ENCODE measurements at regions not wholly inside any gene's neighbourhood (a gene's known extent, or its start where the extent isn't known, plus 50 kb on each side); places are given as distances from the start of the nearest gene placed in this dataset.

DNA sequence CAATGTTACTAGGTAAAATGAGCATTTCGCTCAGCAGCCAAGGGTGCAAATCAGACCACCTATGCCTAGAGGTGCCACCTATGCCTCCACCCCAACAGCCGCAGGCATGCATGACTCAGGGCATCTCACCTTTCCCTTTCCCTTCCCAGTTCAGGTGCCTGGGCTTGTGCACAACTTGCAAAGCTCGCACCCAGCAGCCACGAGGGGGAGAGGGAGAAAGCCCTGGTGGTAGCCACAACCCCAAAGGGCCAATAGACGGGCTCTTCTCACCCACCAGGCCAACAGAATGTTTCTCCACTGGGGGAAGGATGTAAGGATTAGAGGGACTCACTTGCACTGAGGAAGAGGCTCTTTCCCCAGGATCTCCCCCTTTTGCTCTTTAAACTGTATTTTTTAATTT lies 462.3 kb upstream of the PCDH15 start:
- intact Hi-C loops (cut with micrococcal nuclease; ENCODE audit: unreplicated experiment) = loop anchor here (5.0 to 10.0 kb wide), 2 partner anchors 276 to 1659 kb away; no protein-coding TSS in a partner anchor
- no peak for FAIRE-seq
- no TSS peak for BruUV-seq (replicated peaks)

More for the DNA sequence above, 462.3 kb upstream of the PCDH15 start:
- Histone ChIP-seq H3K4me2 (ENCODE audit: control insufficient read depth, insufficient read depth) (no peak overlapping the region), H3K27ac (ENCODE audit: control insufficient read depth, insufficient read depth) (no peak overlapping the region), H3K4me3 (no peak overlapping the region), H3K36me3 (ENCODE audit: control insufficient read depth in 2 of 2, insufficient read depth in 2 of 2, low read length in 1 of 2) (no peaks in the 10 kb centered on the region), H3K9me3 (replicated peaks; ENCODE audit: control insufficient read depth, insufficient read depth, low read length) (no peaks in the 10 kb centered on the region), H3K27me3 (replicated peaks in 1 of 2; ENCODE audit: control insufficient read depth in 2 of 2, insufficient read depth in 2 of 2, low read length in 1 of 2) (0 out of 4 replicates have a peak, but pooled peaks cover 0 to 2% of the 10 kb centered on the region in 2 experiments), H4K20me1 (ENCODE audit: control insufficient read depth, insufficient read depth) (no peaks in the 10 kb centered on the region), H3K4me1 (ENCODE audit: control insufficient read depth, insufficient read depth, low read length) (no peaks in the 10 kb centered on the region), H3K79me2 (ENCODE audit: control insufficient read depth, insufficient read depth, low read length) (no peaks in the 10 kb centered on the region), H3K9ac (ENCODE audit: control insufficient read depth, insufficient read depth, low read length) (no peak overlapping the region), H2AFZ (ENCODE audit: control insufficient read depth, low read depth, low read length) (no peak overlapping the region)
- POLR2A ChIA-PET = no interaction called here
- CTCF ChIA-PET = interaction anchor here (0.6 to 1.1 kb wide), 4 partner anchors 168 to 1258 kb away, joined by 3 to 5 read pairs (median 4); no protein-coding TSS in a partner anchor
- in situ Hi-C loops (cut with MboI) = loop anchor here (10.0 kb wide), 1 partner anchor 169 kb away; no protein-coding TSS in a partner anchor
- TF ChIP-seq SRF (IDR thresholded peaks at IDR 0.05; ENCODE audit: low read depth in 2 of 2, low read length in 2 of 2) (no peak), NFYA (IDR thresholded peaks at IDR 0.05; ENCODE audit: borderline replicate concordance, low read depth, low read length) (no peak), CHD1 (IDR thresholded peaks at IDR 0.05; ENCODE audit: low read depth, low read length) (no peak), SREBF2 (IDR thresholded peaks at IDR 0.05; ENCODE audit: low read length) (no peak)
- TF ChIP-seq, protein P1, sequence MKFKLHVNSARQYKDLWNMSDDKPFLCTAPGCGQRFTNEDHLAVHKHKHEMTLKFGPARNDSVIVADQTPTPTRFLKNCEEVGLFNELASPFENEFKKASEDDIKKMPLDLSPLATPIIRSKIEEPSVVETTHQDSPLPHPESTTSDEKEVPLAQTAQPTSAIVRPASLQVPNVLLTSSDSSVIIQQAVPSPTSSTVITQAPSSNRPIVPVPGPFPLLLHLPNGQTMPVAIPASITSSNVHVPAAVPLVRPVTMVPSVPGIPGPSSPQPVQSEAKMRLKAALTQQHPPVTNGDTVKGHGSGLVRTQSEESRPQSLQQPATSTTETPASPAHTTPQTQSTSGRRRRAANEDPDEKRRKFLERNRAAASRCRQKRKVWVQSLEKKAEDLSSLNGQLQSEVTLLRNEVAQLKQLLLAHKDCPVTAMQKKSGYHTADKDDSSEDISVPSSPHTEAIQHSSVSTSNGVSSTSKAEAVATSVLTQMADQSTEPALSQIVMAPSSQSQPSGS (IDR thresholded peaks at IDR 0.05; ENCODE audit: low read length) = no peak
- TF ChIP-seq, protein P2, sequence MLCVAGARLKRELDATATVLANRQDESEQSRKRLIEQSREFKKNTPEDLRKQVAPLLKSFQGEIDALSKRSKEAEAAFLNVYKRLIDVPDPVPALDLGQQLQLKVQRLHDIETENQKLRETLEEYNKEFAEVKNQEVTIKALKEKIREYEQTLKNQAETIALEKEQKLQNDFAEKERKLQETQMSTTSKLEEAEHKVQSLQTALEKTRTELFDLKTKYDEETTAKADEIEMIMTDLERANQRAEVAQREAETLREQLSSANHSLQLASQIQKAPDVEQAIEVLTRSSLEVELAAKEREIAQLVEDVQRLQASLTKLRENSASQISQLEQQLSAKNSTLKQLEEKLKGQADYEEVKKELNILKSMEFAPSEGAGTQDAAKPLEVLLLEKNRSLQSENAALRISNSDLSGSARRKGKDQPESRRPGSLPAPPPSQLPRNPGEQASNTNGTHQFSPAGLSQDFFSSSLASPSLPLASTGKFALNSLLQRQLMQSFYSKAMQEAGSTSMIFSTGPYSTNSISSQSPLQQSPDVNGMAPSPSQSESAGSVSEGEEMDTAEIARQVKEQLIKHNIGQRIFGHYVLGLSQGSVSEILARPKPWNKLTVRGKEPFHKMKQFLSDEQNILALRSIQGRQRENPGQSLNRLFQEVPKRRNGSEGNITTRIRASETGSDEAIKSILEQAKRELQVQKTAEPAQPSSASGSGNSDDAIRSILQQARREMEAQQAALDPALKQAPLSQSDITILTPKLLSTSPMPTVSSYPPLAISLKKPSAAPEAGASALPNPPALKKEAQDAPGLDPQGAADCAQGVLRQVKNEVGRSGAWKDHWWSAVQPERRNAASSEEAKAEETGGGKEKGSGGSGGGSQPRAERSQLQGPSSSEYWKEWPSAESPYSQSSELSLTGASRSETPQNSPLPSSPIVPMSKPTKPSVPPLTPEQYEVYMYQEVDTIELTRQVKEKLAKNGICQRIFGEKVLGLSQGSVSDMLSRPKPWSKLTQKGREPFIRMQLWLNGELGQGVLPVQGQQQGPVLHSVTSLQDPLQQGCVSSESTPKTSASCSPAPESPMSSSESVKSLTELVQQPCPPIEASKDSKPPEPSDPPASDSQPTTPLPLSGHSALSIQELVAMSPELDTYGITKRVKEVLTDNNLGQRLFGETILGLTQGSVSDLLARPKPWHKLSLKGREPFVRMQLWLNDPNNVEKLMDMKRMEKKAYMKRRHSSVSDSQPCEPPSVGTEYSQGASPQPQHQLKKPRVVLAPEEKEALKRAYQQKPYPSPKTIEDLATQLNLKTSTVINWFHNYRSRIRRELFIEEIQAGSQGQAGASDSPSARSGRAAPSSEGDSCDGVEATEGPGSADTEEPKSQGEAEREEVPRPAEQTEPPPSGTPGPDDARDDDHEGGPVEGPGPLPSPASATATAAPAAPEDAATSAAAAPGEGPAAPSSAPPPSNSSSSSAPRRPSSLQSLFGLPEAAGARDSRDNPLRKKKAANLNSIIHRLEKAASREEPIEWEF (IDR thresholded peaks at IDR 0.05; ENCODE audit: insufficient replicate concordance, low read depth, low read length) = no peak
- WGBS (ENCODE audit: insufficient coverage, insufficient replicate concordance, low lambda C conversion rate, missing lambda C conversion rate) = 42% methylated on average over 3 of the region's 5 CpGs
- RAD21 ChIA-PET (ENCODE audit: unreplicated experiment) = interaction anchor here (1.3 kb wide), 1 partner anchor 172 kb away, joined by 4 read pairs; no protein-coding TSS in a partner anchor
- ATAC-seq = peak; percentile 17; the same call in 1 of the 3 replicates
- SMC1A ChIA-PET (ENCODE audit: uncharacterized antibody, unreplicated experiment) = interaction anchor here (1.2 to 1.8 kb wide), 2 partner anchors 171 to 1665 kb away, joined by 3 to 4 read pairs; no protein-coding TSS in a partner anchor
- no peak for DNase-seq (ENCODE audit: low read depth, low spot score)
